GM12801 (cell line): ENCODE measurements at regions not wholly inside any gene's neighbourhood (a gene's known extent, or its start where the extent isn't known, plus 50 kb on each side); places are given as distances from the start of the nearest gene placed in this dataset.

Experiments
- TF ChIP-seq, protein P1 (sequence below): IDR thresholded peaks from one replicate; pipeline ENCODE4 v1.5.1; 2011; ENCODE audit warnings: control low read depth; ENCODE audit not compliant: insufficient read length; ENCODE audit errors: extremely low read depth

DNA sequence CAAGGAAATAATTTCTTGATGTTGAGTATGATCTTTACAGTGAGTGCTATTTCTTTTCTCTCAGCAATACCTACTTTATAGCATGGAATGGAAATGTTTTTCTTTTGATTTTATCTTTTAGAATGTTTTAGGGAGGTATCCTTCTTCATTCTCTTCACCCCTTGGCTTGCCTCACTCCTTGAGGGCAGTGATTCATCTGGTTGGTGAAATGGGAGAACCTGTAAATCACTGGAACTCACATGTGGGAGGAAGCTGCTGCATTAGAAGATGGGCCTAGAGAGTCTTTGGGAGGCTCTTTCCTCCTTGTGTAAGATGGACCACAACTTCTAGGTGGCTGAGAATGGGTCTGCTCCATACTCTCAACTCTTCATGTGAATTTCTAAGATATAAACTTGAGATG, 244.8 kb upstream of the SYNCRIP start:
- TF ChIP-seq, protein P1, sequence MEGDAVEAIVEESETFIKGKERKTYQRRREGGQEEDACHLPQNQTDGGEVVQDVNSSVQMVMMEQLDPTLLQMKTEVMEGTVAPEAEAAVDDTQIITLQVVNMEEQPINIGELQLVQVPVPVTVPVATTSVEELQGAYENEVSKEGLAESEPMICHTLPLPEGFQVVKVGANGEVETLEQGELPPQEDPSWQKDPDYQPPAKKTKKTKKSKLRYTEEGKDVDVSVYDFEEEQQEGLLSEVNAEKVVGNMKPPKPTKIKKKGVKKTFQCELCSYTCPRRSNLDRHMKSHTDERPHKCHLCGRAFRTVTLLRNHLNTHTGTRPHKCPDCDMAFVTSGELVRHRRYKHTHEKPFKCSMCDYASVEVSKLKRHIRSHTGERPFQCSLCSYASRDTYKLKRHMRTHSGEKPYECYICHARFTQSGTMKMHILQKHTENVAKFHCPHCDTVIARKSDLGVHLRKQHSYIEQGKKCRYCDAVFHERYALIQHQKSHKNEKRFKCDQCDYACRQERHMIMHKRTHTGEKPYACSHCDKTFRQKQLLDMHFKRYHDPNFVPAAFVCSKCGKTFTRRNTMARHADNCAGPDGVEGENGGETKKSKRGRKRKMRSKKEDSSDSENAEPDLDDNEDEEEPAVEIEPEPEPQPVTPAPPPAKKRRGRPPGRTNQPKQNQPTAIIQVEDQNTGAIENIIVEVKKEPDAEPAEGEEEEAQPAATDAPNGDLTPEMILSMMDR = no peak

DNA sequence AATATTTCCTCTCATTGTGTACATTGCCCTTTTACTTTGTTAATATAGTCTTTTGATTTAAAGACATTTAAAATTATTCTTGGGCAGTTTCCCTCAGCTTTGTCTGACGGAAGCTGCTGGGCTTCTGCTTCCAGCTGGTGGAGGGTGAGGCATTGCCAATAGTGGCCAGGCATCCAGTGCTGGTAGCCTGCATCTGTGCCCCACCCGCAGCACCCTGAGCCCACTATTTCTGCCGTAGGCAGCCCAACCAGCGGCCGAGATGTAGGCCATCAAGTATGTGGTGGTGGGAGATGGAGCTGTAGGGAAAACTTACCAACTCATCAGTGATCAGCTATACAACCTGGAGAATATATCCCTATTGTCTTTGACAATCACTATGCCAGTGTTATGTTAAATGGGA, 226.0 kb upstream of the SYNCRIP start:
- TF ChIP-seq, protein P1 = no peak

DNA sequence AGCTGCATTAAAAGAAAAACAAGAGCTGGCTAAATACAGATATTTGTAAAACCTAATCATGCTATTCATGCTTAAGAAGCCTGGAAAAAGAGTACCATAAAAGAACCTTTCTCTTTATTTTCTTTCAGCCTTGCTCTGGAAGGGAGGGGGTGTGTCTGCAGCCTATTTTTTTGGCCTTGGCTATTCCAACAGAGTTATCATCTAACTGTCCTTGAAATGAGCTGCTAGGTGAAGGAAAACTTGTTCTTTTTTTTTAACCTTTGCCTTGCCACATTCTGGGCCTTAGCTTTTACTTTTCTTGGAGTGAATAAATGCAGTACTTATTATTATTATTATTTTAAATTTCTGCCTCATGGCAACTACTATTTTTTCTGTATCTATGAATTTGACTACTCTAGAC, 224.9 kb upstream of the SYNCRIP start:
- TF ChIP-seq, protein P1 = no peak

DNA sequence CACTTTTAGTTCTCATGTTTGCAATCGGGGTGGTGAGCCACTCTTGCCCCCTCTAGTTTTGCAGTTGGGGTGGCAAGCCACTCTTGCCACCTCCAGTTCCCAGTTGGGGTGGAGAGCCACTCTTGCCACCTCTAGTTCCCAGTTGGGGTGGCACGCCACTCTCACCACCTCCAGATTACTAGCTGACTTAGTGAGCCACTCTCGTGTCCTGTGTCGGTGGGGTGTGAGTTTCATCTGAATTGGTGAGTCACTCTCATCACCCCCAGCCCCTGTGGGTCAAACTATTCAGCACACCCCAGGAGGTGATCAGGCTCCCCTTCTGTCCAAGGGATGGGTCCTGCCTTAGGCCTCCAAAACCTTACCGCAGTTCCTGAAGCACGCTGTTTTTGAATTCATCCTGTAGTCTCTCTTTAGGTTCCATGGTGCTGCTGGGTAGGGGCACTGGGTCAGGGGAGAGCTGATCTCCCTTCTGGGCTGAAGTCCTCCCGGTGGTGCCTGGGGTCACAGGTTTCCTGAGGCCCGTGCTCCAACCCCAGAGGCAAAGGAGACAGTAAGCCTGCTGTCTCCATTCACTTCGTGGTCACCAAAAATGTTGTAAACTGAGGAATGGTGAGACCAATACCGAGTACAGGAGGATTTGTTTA, 224.2 kb upstream of the SYNCRIP start:
- TF ChIP-seq, protein P1 = no peak

DNA sequence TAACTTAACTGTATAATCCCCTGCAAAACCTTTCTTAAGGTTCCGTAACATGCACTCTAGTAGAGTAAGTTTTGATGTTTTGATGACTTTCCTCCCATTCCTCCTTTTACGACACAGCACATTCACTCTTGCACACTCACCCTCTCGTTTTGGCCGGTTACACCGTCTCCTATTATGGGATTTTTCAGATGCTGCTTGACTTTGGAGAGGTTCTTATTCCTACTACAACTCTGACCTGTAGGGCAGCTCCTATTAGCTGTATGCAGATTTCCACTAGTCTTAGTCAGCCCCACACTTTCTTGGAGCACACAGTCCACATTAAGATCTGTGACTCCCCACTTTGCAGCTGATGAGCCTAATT, 223.7 kb upstream of the SYNCRIP start:
- TF ChIP-seq, protein P1 = no peak

DNA sequence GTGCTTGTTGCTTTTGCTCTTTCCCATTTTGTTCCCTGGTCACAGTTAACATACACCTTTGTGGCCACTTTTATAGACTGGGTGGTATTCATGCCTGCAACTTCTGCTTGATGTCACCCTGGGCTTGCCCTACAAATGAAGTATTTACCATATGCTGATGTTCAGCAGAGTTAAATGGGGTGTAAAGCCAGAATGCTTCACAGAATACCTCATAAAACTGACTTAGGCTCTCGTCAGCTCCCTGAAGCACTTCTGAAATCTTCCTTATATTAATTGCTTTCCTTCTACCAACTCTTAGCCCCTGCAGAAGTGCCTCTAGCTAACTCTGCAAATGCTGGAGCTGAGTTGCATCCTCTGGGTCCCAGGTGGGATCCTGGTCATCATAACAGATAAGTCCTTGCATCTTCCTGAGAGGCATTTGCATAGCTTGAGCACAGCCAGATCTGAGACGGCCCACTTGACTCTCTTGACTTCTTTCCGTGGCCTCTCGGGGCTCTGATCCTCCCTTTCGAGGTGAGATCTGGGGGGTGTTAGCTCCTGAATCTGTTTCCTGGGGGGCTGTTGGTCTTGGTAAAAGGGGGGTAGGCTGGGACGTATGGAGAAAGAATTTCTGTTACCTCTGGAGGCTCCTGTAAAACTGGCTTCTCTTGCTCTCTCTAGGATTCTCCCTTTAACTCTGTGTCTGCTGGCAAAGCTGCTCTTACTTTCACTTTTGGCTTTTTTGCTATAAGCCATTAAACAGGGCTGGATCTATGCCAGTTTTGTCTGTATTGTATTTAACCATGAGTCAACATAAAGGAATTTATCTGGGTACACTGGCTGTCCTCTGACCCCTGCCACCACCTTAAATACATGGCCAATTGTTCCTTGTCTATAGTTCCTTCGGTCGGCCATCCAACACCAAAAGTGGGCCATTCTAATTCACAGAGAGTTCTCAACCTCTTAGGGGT, 223.0 kb upstream of the SYNCRIP start:
- TF ChIP-seq, protein P1 = no peak

DNA sequence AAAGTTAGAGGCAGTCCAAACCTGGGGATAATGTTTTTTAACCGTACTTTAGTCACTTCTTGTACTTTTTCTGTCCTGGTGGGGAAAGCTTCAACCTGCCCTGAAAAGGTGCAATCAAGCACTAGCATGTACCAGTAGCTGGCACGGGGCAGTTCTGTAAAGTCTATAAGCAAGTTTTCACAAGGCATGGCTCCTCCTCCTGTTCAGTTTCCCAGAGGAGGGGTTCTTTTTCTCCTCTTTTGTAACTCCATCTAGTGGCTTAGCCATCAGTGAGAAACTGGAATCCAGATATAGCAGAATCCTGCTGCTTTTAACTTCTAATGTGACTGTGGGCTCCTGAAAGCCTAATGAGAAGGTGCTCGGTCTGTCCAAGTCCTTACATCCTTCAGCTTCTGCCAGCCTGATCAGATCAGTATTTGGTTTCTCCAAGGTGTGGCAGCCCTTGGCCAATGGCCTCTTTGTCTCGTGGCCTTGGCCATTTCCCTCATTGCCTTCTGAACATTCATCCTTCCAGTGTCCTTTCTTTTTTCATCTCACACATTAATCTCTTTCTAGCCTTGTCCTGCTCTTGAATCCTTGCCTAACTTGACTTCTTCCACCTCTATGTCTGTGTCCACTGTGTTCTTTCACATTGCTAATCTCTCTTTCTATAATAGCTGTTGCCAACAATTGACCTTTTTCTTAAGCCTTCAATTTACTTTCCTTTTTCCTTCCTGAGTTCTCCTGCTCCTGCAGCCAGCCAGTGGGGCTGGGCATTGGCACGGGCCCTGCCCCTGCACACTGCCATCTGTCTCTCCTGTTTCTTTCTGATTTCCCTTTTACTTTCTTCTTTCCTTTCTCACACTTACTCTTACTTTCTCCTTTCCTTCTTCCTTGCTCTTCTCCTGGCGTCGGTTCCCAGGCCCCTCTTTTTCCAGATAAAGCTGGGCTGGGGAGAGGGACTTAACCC, 222.0 kb upstream of the SYNCRIP start:
- TF ChIP-seq, protein P1 = no peak
